ENCODE measurements at regions not wholly inside any gene's neighbourhood (a gene's known extent, or its start where the extent isn't known, plus 50 kb on each side); places are given as distances from the start of the nearest gene placed in this dataset.

DNA sequence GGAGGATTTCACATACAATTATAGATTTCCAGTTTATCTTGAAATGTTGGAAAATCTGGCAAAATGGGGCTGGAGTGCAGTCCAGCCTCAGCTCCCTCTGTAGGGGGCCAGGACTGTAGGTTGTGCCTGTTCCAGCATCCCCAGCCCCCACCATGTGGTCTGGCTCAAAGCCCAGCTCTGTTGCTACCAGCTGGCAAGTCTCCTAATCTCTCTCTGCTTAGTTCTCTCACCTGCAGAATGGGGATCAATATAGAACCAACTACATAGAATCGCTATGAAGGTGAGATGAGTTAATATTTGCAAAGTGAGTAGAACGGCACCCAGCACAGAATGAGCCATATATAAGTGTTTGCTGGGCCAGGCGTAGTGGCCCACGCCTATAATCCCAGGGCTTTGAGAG, 50.0 kb upstream of the TARDBP start:
- DNase-seq (ENCODE audit: low read depth, low spot score) = no peak

Measured in activated CD4-positive, CD25-positive, alpha-beta regulatory T cell treated with anti-CD3 and anti-CD28 coated beads, Interleukin-2, amount 50 U/mL, for 16 hours (primary cell).